Osteocyte (in vitro differentiated cells): ENCODE measurements at regions not wholly inside any gene's neighbourhood (a gene's known extent, or its start where the extent isn't known, plus 50 kb on each side); places are given as distances from the start of the nearest gene placed in this dataset.

ENCODE experiments used
- DNase-seq: peaks from one replicate; pipeline ENCODE4 v3.0.0; 2021; ENCODE audit warnings: mixed read lengths; ENCODE audit not compliant: unreplicated experiment; ENCODE audit errors: extremely low spot score
- H3K27ac Mint-ChIP-seq: one replicate; pipeline ENCODE4 v1.8.0; 2021; ENCODE audit warnings: mild to moderate bottlenecking, mixed read lengths; ENCODE audit not compliant: unreplicated experiment
- H3K27me3 Mint-ChIP-seq: one replicate; pipeline ENCODE4 v1.8.0; 2021; ENCODE audit warnings: mixed read lengths; ENCODE audit not compliant: unreplicated experiment
- H3K36me3 Mint-ChIP-seq: one replicate; pipeline ENCODE4 v1.8.0; 2021; ENCODE audit warnings: mixed read lengths; ENCODE audit not compliant: unreplicated experiment
- H3K4me1 Mint-ChIP-seq: one replicate; pipeline ENCODE4 v1.8.0; 2021; ENCODE audit warnings: mixed read lengths; ENCODE audit not compliant: unreplicated experiment
- H3K4me3 Mint-ChIP-seq: one replicate; pipeline ENCODE4 v1.8.0; 2021; ENCODE audit warnings: mild to moderate bottlenecking, moderate library complexity, mixed read lengths; ENCODE audit not compliant: unreplicated experiment
- H3K9me3 Mint-ChIP-seq: one replicate; pipeline ENCODE4 v1.8.0; 2021; ENCODE audit warnings: mixed read lengths; ENCODE audit not compliant: unreplicated experiment
- CTCF ChIP-seq: fragments of 200-600 bp; sonication (generic); IDR thresholded peaks from 2 replicates; pipeline ENCODE4 v1.5.0; 2021; ENCODE audit warnings: antibody characterized with exemption, mild to moderate bottlenecking, moderate library complexity

- no peaks in the 10 kb centered on the region for H3K9me3 Mint-ChIP-seq
- H3K36me3 Mint-ChIP-seq = no peaks in the 10 kb centered on the region
- no peak for TF ChIP-seq CTCF
- no peak for DNase-seq
- no peaks in the 10 kb centered on the region for H3K27me3 Mint-ChIP-seq
- H3K27ac Mint-ChIP-seq = peak overlapping the region; percentile 83
- peaks cover 53% of the 10 kb centered on the region for H3K4me1 Mint-ChIP-seq
- no peak overlapping the region for H3K4me3 Mint-ChIP-seq
Measured at GRCh38 chr6:19160081-19160730, 677.0 kb upstream of the ID4 start.

- peaks cover 42% of the 10 kb centered on the region for H3K4me1 Mint-ChIP-seq
- no peak for TF ChIP-seq CTCF
- no peaks in the 10 kb centered on the region for H3K36me3 Mint-ChIP-seq
- peak overlapping the region; percentile 40 for H3K27ac Mint-ChIP-seq
- H3K4me3 Mint-ChIP-seq = no peak overlapping the region
- DNase-seq = no peak
- H3K9me3 Mint-ChIP-seq = no peaks in the 10 kb centered on the region
- no peaks in the 10 kb centered on the region for H3K27me3 Mint-ChIP-seq
Measured at GRCh38 chr6:19167251-19167650, 669.9 kb upstream of the ID4 start.

- no peaks in the 10 kb centered on the region for H3K27me3 Mint-ChIP-seq
- peaks cover 4% of the 10 kb centered on the region for H3K9me3 Mint-ChIP-seq
- peaks cover 43% of the 10 kb centered on the region for H3K4me1 Mint-ChIP-seq
- DNase-seq = no peak
- no peak overlapping the region for H3K27ac Mint-ChIP-seq
- H3K4me3 Mint-ChIP-seq = no peak overlapping the region
- TF ChIP-seq CTCF = no peak
- no peaks in the 10 kb centered on the region for H3K36me3 Mint-ChIP-seq
Measured at GRCh38 chr6:19169366-19169765, 667.8 kb upstream of the ID4 start.

GRCh38 chr6:19175023-19175422 lies 662.1 kb upstream of the ID4 start:
- Mint-ChIP-seq H3K36me3 (no peaks in the 10 kb centered on the region), H3K4me3 (no peak overlapping the region), H3K4me1 (peaks cover 19% of the 10 kb centered on the region), H3K9me3 (peaks cover 15% of the 10 kb centered on the region), H3K27ac (no peak overlapping the region), H3K27me3 (no peaks in the 10 kb centered on the region)
- DNase-seq = no peak
- TF ChIP-seq CTCF = no peak

- Mint-ChIP-seq H3K9me3 (peaks cover 25% of the 10 kb centered on the region), H3K4me3 (no peak overlapping the region), H3K36me3 (peaks cover 3% of the 10 kb centered on the region), H3K4me1 (no peaks in the 10 kb centered on the region), H3K27ac (no peak overlapping the region), H3K27me3 (no peaks in the 10 kb centered on the region)
- no peak for TF ChIP-seq CTCF
- no peak for DNase-seq
Measured at GRCh38 chr6:19180348-19181072, 656.7 kb upstream of the ID4 start.
